ENCODE measurements at regions not wholly inside any gene's neighbourhood (a gene's known extent, or its start where the extent isn't known, plus 50 kb on each side); places are given as distances from the start of the nearest gene placed in this dataset.

GRCh38 chr11:80844110-80844819 lies 1403.4 kb upstream of the TENM4 start:
- Histone ChIP-seq H3K14ac (ENCODE audit: low read length in 2 of 2) (no peak overlapping the region), H3K27me3 (ENCODE audit: control insufficient read depth in 1 of 2, insufficient read depth in 1 of 2, low read length in 2 of 2) (no peaks in the 10 kb centered on the region), H2AK5ac (ENCODE audit: low read length, severe bottlenecking) (no peak overlapping the region), H2BK120ac (ENCODE audit: low read depth, low read length) (no peak overlapping the region), H2BK15ac (ENCODE audit: low read depth, poor library complexity, severe bottlenecking) (no peak overlapping the region), H3K79me1 (replicated peaks; ENCODE audit: low read length, poor library complexity, severe bottlenecking) (no peaks in the 10 kb centered on the region), H3K4me3 (ENCODE audit: insufficient read depth in 1 of 2, low read depth in 1 of 2, low read length in 2 of 2) (no peak overlapping the region), H2BK5ac (ENCODE audit: low read depth, low read length, poor library complexity, severe bottlenecking) (no peak overlapping the region), H4K8ac (ENCODE audit: low read length) (no peak overlapping the region), H3K9ac (ENCODE audit: low read length) (no peak overlapping the region), H2BK12ac (ENCODE audit: low read length in 2 of 2) (no peak overlapping the region), H3K4ac (ENCODE audit: low read depth in 1 of 2, low read length in 2 of 2) (no peak overlapping the region), H3K9me3 (ENCODE audit: control insufficient read depth, low read length) (no peaks in the 10 kb centered on the region), H3K27ac (ENCODE audit: low read length, poor library complexity, severe bottlenecking) (no peak overlapping the region), H3K4me1 (ENCODE audit: control insufficient read depth, insufficient read depth, low read depth, low read length) (peaks cover 1% of the 10 kb centered on the region), H3K4me2 (ENCODE audit: low read length, poor library complexity, severe bottlenecking) (no peak overlapping the region), H3K18ac (ENCODE audit: low read depth in 1 of 2, low read length in 2 of 2) (no peak overlapping the region), H3K23ac (ENCODE audit: low read length in 2 of 2) (no peak overlapping the region), H2AFZ (ENCODE audit: low read depth, low read length) (no peak overlapping the region), H3K36me3 (ENCODE audit: control insufficient read depth in 1 of 2, insufficient read depth in 2 of 2, low read depth in 1 of 2, low read length in 2 of 2) (no peaks in the 10 kb centered on the region), H4K91ac (ENCODE audit: low read length) (no peak overlapping the region)
- WGBS: 55% methylated on average over 4 of the region's 8 CpGs
- DNase-seq: no peak

GRCh38 chr11:80843266-80843974 lies 1402.6 kb upstream of the TENM4 start:
- WGBS: 92% methylated on average over 2 of the region's 2 CpGs

DNA sequence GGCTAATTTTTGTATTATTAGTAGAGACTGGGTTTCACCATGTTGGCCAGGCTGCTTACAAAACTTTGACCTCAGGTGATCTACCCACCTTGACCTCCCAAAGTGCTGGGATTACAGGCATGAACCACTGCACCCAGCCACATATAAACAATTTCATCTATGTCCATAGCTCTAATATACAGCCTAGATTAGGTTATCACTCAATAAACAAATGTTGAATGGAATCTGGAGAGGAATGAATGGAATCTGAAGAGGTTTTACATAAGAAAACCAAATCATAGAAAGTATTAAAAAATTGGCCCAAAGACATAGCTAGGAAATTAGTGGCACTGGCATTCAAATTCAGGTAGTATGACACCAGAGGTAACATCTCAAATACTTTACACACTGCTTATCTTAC lies 1401.4 kb upstream of the TENM4 start:
- H3K14ac ChIP-seq (ENCODE audit: low read length in 2 of 2): no peak overlapping the region
- H3K27ac ChIP-seq (ENCODE audit: low read length, poor library complexity, severe bottlenecking): peak overlapping the region; percentile 54
- H4K8ac ChIP-seq (ENCODE audit: low read length): no peak overlapping the region
- no peaks in the 10 kb centered on the region for H3K27me3 ChIP-seq (ENCODE audit: control insufficient read depth in 1 of 2, insufficient read depth in 1 of 2, low read length in 2 of 2)
- H2BK5ac ChIP-seq (ENCODE audit: low read depth, low read length, poor library complexity, severe bottlenecking): no peak overlapping the region
- H2BK120ac ChIP-seq (ENCODE audit: low read depth, low read length): no peak overlapping the region
- DNase-seq: no peak
- H2AFZ ChIP-seq (ENCODE audit: low read depth, low read length): no peak overlapping the region
- no peak overlapping the region for H3K18ac ChIP-seq (ENCODE audit: low read depth in 1 of 2, low read length in 2 of 2)
- H2BK12ac ChIP-seq (ENCODE audit: low read length in 2 of 2): no peak overlapping the region
- no peaks in the 10 kb centered on the region for H3K4me1 ChIP-seq (ENCODE audit: control insufficient read depth, insufficient read depth, low read depth, low read length)
- no peak overlapping the region for H2BK15ac ChIP-seq (ENCODE audit: low read depth, poor library complexity, severe bottlenecking)
- H3K36me3 ChIP-seq (ENCODE audit: control insufficient read depth in 1 of 2, insufficient read depth in 2 of 2, low read depth in 1 of 2, low read length in 2 of 2): no peaks in the 10 kb centered on the region
- H3K79me1 ChIP-seq (replicated peaks; ENCODE audit: low read length, poor library complexity, severe bottlenecking): no peaks in the 10 kb centered on the region
- H3K9ac ChIP-seq (ENCODE audit: low read length): no peak overlapping the region
- no peak overlapping the region for H3K4ac ChIP-seq (ENCODE audit: low read depth in 1 of 2, low read length in 2 of 2)
- H3K4me2 ChIP-seq (ENCODE audit: low read length, poor library complexity, severe bottlenecking): no peak overlapping the region
- H3K9me3 ChIP-seq (ENCODE audit: control insufficient read depth, low read length): no peaks in the 10 kb centered on the region
- no peak overlapping the region for H2AK5ac ChIP-seq (ENCODE audit: low read length, severe bottlenecking)
- H4K91ac ChIP-seq (ENCODE audit: low read length): no peak overlapping the region
- H3K4me3 ChIP-seq (ENCODE audit: insufficient read depth in 1 of 2, low read depth in 1 of 2, low read length in 2 of 2): no peak overlapping the region
- H3K23ac ChIP-seq (ENCODE audit: low read length in 2 of 2): no peak overlapping the region

More at GRCh38 chr11:80843266-80843974, 1402.6 kb upstream of the TENM4 start:
- Histone ChIP-seq H3K14ac (ENCODE audit: low read length in 2 of 2) (no peak overlapping the region), H2AK5ac (ENCODE audit: low read length, severe bottlenecking) (no peak overlapping the region), H3K4ac (ENCODE audit: low read depth in 1 of 2, low read length in 2 of 2) (no peak overlapping the region), H2BK12ac (ENCODE audit: low read length in 2 of 2) (no peak overlapping the region), H3K23ac (ENCODE audit: low read length in 2 of 2) (no peak overlapping the region), H3K4me1 (ENCODE audit: control insufficient read depth, insufficient read depth, low read depth, low read length) (no peaks in the 10 kb centered on the region), H4K8ac (ENCODE audit: low read length) (no peak overlapping the region), H3K4me2 (ENCODE audit: low read length, poor library complexity, severe bottlenecking) (no peak overlapping the region), H3K27me3 (ENCODE audit: control insufficient read depth in 1 of 2, insufficient read depth in 1 of 2, low read length in 2 of 2) (no peaks in the 10 kb centered on the region), H2AFZ (ENCODE audit: low read depth, low read length) (no peak overlapping the region), H3K79me1 (replicated peaks; ENCODE audit: low read length, poor library complexity, severe bottlenecking) (no peaks in the 10 kb centered on the region), H3K27ac (ENCODE audit: low read length, poor library complexity, severe bottlenecking) (no peak overlapping the region), H2BK5ac (ENCODE audit: low read depth, low read length, poor library complexity, severe bottlenecking) (no peak overlapping the region), H3K18ac (ENCODE audit: low read depth in 1 of 2, low read length in 2 of 2) (no peak overlapping the region), H4K91ac (ENCODE audit: low read length) (no peak overlapping the region), H3K4me3 (ENCODE audit: insufficient read depth in 1 of 2, low read depth in 1 of 2, low read length in 2 of 2) (no peak overlapping the region), H3K9ac (ENCODE audit: low read length) (no peak overlapping the region), H2BK15ac (ENCODE audit: low read depth, poor library complexity, severe bottlenecking) (no peak overlapping the region), H2BK120ac (ENCODE audit: low read depth, low read length) (no peak overlapping the region), H3K9me3 (ENCODE audit: control insufficient read depth, low read length) (no peaks in the 10 kb centered on the region), H3K36me3 (ENCODE audit: control insufficient read depth in 1 of 2, insufficient read depth in 2 of 2, low read depth in 1 of 2, low read length in 2 of 2) (no peaks in the 10 kb centered on the region)
- no peak for DNase-seq

DNA sequence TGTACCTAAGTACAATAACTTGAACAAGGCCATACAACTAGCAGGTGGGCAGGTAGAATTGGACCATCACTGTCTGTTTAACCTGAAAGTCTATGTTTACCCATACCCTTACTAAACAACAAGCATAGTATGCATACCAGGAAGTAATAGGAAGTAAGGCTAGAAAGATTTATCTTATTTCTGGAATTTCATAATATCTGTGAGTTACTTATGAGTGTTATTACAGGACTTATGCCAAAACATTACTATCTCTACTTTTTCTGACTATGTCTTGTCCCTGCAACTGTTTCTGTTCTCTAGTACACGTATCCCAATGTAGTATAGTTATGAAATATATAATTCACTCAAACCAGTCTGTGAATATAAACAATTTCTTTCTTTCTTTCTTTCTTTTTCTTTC lies 1400.8 kb upstream of the TENM4 start:
- no peaks in the 10 kb centered on the region for H3K27me3 ChIP-seq (ENCODE audit: control insufficient read depth in 1 of 2, insufficient read depth in 1 of 2, low read length in 2 of 2)
- no peak overlapping the region for H3K9ac ChIP-seq (ENCODE audit: low read length)
- H2BK15ac ChIP-seq (ENCODE audit: low read depth, poor library complexity, severe bottlenecking): no peak overlapping the region
- H3K23ac ChIP-seq (ENCODE audit: low read length in 2 of 2): no peak overlapping the region
- H3K4me1 ChIP-seq (ENCODE audit: control insufficient read depth, insufficient read depth, low read depth, low read length): no peaks in the 10 kb centered on the region
- no peak overlapping the region for H3K4me3 ChIP-seq (ENCODE audit: insufficient read depth in 1 of 2, low read depth in 1 of 2, low read length in 2 of 2)
- H3K36me3 ChIP-seq (ENCODE audit: control insufficient read depth in 1 of 2, insufficient read depth in 2 of 2, low read depth in 1 of 2, low read length in 2 of 2): no peaks in the 10 kb centered on the region
- H2BK12ac ChIP-seq (ENCODE audit: low read length in 2 of 2): no peak overlapping the region
- no peak overlapping the region for H3K4me2 ChIP-seq (ENCODE audit: low read length, poor library complexity, severe bottlenecking)
- no peak overlapping the region for H2AK5ac ChIP-seq (ENCODE audit: low read length, severe bottlenecking)
- H3K14ac ChIP-seq (ENCODE audit: low read length in 2 of 2): no peak overlapping the region
- H4K91ac ChIP-seq (ENCODE audit: low read length): no peak overlapping the region
- WGBS: no CpG with 5 or more reads among the region's 1 CpG
- no peaks in the 10 kb centered on the region for H3K9me3 ChIP-seq (ENCODE audit: control insufficient read depth, low read length)
- DNase-seq: no peak
- H3K79me1 ChIP-seq (replicated peaks; ENCODE audit: low read length, poor library complexity, severe bottlenecking): no peaks in the 10 kb centered on the region
- no peak overlapping the region for H2AFZ ChIP-seq (ENCODE audit: low read depth, low read length)
- H3K18ac ChIP-seq (ENCODE audit: low read depth in 1 of 2, low read length in 2 of 2): no peak overlapping the region
- no peak overlapping the region for H3K27ac ChIP-seq (ENCODE audit: low read length, poor library complexity, severe bottlenecking)
- no peak overlapping the region for H2BK120ac ChIP-seq (ENCODE audit: low read depth, low read length)
- H2BK5ac ChIP-seq (ENCODE audit: low read depth, low read length, poor library complexity, severe bottlenecking): no peak overlapping the region
- H3K4ac ChIP-seq (ENCODE audit: low read depth in 1 of 2, low read length in 2 of 2): no peak overlapping the region
- no peak overlapping the region for H4K8ac ChIP-seq (ENCODE audit: low read length)
